PC-9 (cell line): ENCODE measurements at regions not wholly inside any gene's neighbourhood (a gene's known extent, or its start where the extent isn't known, plus 50 kb on each side); places are given as distances from the start of the nearest gene placed in this dataset.
"Not testable (repeated sequence)": the region's sequence is repeated elsewhere in the genome, so short reads cannot be mapped to it uniquely, and the experiment has no call there.

Experiments used
- CTCF ChIP-seq: fragments of 200-600 bp; sonication (generic); conservative IDR thresholded peaks from 2 replicates; pipeline ENCODE4 v1.6.1; 2017; ENCODE audit warnings: mixed run types, antibody characterized with exemption, mild to moderate bottlenecking, moderate library complexity
- EZH2 ChIP-seq: fragments of 200-600 bp; sonication (generic); IDR thresholded peaks from 2 replicates; pipeline ENCODE4 v1.8.0; 2017; ENCODE audit warnings: antibody characterized with exemption, low read depth

GRCh38 chr16:29210299-29211150, 196.0 kb downstream of the NPIPB11 start:
- TF ChIP-seq CTCF, EZH2: not testable (repeated sequence)
